K562 (cell line): ENCODE measurements at regions not wholly inside any gene's neighbourhood (a gene's known extent, or its start where the extent isn't known, plus 50 kb on each side); places are given as distances from the start of the nearest gene placed in this dataset.

Source experiments
- HSF4 ChIP-seq: fragments of 250-450 bp; sonication (Bioruptor Pico); IDR thresholded peaks from 2 replicates; pipeline ENCODE4 v2.1.2; 2022; ENCODE audit warnings: mild to moderate bottlenecking, moderate library complexity, borderline replicate concordance
- NR2C2 ChIP-seq, 2 experiments: fragments of 200-800 bp in 1 of 2; sonication (Bioruptor generic) in 1 of 2; sonication (generic) in 1 of 2; formaldehyde crosslinking in 1 of 2; IDR thresholded peaks; 2 replicates each; pipeline versions ENCODE4 v1.6.1 to v1.8.0; 2016 to 2022; ENCODE audit warnings: mild to moderate bottlenecking in 1 of 2, missing compliant biosample characterization in 1 of 2, missing genetic modification characterization in 1 of 2, missing genetic modification reagents in 1 of 2
- RBM14 ChIP-seq: fragments of 200-400 bp; formaldehyde crosslinking; IDR thresholded peaks from 2 replicates; pipeline ENCODE4 v1.6.1; 2018; ENCODE audit warnings: low read depth, mild to moderate bottlenecking, low read length, moderate library complexity, borderline replicate concordance; ENCODE audit not compliant: insufficient read depth
- RCOR1 ChIP-seq, 2 experiments: IDR thresholded peaks; 2 replicates each; pipeline ENCODE4 v1.6.1; 2012; ENCODE audit warnings: low read depth in 2 of 2, low read length in 2 of 2, borderline replicate concordance in 1 of 2, improper control_type of control experiment in 1 of 2
- ZBTB1 ChIP-seq: sonication (generic); formaldehyde crosslinking; IDR thresholded peaks from 2 replicates; pipeline ENCODE4 v1.8.1; 2023; ENCODE audit warnings: missing genetic modification reagents, low read depth, mild to moderate bottlenecking, borderline replicate concordance
- ZNF445 ChIP-seq: fragments of 250-450 bp; sonication (Bioruptor Pico); IDR thresholded peaks from 2 replicates; pipeline ENCODE4 v1.4.0; 2020; ENCODE audit warnings: low read depth, mild to moderate bottlenecking, moderate library complexity
- TF ChIP-seq, protein P1 (sequence below), 2 experiments: IDR thresholded peaks; 2 replicates each; pipeline ENCODE4 v1.6.1; 2012; ENCODE audit warnings: improper control_type of control experiment in 2 of 2, low read depth in 2 of 2, low read length in 2 of 2, borderline replicate concordance in 1 of 2
- TF ChIP-seq, protein P2 (sequence below): fragments of 450-650 bp; IDR thresholded peaks from 2 replicates; pipeline ENCODE4 v1.6.1; 2016; ENCODE audit warnings: missing biosample characterization, missing genetic modification characterization
- TF ChIP-seq, protein P3 (sequence below): sonication (generic); formaldehyde crosslinking; IDR thresholded peaks from 2 replicates; pipeline ENCODE4 v1.8.0; 2023; ENCODE audit warnings: missing genetic modification reagents, mild to moderate bottlenecking, borderline replicate concordance
- TF ChIP-seq, protein P4 (sequence below): sonication (generic); formaldehyde crosslinking; IDR thresholded peaks from 2 replicates; pipeline ENCODE4 v1.8.1; 2022; ENCODE audit warnings: missing genetic modification reagents

DNA sequence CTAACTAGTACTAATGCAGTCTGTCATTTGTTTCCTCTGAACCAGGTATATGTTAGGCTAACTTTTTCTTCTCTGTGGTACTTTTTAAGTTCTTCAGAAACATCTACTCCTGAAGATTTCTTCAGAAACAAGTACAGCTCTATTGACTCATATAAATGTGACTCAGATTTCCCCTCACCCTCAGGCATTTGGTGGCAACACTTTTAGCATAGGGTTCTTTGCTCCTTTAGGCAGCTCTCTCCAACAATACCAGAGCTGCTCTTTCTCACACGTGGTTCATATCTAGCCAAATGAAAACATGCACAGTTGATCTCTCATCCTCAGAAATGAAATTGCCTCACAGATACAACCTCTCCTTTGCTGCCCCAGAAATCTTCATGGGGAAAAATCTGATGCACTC lies 939.8 kb downstream of the SORCS1 start (continued):
- TF ChIP-seq, protein P1, sequence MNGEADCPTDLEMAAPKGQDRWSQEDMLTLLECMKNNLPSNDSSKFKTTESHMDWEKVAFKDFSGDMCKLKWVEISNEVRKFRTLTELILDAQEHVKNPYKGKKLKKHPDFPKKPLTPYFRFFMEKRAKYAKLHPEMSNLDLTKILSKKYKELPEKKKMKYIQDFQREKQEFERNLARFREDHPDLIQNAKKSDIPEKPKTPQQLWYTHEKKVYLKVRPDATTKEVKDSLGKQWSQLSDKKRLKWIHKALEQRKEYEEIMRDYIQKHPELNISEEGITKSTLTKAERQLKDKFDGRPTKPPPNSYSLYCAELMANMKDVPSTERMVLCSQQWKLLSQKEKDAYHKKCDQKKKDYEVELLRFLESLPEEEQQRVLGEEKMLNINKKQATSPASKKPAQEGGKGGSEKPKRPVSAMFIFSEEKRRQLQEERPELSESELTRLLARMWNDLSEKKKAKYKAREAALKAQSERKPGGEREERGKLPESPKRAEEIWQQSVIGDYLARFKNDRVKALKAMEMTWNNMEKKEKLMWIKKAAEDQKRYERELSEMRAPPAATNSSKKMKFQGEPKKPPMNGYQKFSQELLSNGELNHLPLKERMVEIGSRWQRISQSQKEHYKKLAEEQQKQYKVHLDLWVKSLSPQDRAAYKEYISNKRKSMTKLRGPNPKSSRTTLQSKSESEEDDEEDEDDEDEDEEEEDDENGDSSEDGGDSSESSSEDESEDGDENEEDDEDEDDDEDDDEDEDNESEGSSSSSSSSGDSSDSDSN (IDR thresholded peaks at IDR 0.05; ENCODE audit: borderline replicate concordance in 1 of 2, low read depth in 2 of 2, low read length in 2 of 2) = no peak
- TF ChIP-seq RCOR1 (IDR thresholded peaks at IDR 0.05; ENCODE audit: borderline replicate concordance in 1 of 2, low read depth in 2 of 2, low read length in 2 of 2) (no peak), RBM14 (no peak), NR2C2 (CRISPR knock-in tag; IDR thresholded peaks at IDR 0.05) (no peak), NR2C2 (tag; IDR thresholded peaks at IDR 0.05) (no peak), HSF4 (no peak), ZBTB1 (CRISPR knock-in tag) (no peak), ZNF445 (CRISPR knock-in tag) (no peak)
- TF ChIP-seq, protein P2, sequence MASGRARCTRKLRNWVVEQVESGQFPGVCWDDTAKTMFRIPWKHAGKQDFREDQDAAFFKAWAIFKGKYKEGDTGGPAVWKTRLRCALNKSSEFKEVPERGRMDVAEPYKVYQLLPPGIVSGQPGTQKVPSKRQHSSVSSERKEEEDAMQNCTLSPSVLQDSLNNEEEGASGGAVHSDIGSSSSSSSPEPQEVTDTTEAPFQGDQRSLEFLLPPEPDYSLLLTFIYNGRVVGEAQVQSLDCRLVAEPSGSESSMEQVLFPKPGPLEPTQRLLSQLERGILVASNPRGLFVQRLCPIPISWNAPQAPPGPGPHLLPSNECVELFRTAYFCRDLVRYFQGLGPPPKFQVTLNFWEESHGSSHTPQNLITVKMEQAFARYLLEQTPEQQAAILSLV (tag) = no peak
- TF ChIP-seq, protein P3, sequence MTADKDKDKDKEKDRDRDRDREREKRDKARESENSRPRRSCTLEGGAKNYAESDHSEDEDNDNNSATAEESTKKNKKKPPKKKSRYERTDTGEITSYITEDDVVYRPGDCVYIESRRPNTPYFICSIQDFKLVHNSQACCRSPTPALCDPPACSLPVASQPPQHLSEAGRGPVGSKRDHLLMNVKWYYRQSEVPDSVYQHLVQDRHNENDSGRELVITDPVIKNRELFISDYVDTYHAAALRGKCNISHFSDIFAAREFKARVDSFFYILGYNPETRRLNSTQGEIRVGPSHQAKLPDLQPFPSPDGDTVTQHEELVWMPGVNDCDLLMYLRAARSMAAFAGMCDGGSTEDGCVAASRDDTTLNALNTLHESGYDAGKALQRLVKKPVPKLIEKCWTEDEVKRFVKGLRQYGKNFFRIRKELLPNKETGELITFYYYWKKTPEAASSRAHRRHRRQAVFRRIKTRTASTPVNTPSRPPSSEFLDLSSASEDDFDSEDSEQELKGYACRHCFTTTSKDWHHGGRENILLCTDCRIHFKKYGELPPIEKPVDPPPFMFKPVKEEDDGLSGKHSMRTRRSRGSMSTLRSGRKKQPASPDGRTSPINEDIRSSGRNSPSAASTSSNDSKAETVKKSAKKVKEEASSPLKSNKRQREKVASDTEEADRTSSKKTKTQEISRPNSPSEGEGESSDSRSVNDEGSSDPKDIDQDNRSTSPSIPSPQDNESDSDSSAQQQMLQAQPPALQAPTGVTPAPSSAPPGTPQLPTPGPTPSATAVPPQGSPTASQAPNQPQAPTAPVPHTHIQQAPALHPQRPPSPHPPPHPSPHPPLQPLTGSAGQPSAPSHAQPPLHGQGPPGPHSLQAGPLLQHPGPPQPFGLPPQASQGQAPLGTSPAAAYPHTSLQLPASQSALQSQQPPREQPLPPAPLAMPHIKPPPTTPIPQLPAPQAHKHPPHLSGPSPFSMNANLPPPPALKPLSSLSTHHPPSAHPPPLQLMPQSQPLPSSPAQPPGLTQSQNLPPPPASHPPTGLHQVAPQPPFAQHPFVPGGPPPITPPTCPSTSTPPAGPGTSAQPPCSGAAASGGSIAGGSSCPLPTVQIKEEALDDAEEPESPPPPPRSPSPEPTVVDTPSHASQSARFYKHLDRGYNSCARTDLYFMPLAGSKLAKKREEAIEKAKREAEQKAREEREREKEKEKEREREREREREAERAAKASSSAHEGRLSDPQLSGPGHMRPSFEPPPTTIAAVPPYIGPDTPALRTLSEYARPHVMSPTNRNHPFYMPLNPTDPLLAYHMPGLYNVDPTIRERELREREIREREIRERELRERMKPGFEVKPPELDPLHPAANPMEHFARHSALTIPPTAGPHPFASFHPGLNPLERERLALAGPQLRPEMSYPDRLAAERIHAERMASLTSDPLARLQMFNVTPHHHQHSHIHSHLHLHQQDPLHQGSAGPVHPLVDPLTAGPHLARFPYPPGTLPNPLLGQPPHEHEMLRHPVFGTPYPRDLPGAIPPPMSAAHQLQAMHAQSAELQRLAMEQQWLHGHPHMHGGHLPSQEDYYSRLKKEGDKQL (CRISPR knock-in tag) = no peak
- TF ChIP-seq, protein P4, sequence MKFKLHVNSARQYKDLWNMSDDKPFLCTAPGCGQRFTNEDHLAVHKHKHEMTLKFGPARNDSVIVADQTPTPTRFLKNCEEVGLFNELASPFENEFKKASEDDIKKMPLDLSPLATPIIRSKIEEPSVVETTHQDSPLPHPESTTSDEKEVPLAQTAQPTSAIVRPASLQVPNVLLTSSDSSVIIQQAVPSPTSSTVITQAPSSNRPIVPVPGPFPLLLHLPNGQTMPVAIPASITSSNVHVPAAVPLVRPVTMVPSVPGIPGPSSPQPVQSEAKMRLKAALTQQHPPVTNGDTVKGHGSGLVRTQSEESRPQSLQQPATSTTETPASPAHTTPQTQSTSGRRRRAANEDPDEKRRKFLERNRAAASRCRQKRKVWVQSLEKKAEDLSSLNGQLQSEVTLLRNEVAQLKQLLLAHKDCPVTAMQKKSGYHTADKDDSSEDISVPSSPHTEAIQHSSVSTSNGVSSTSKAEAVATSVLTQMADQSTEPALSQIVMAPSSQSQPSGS (CRISPR knock-in tag) = no peak
